SK-N-SH treated with all-trans-retinoic acid at 6 μM for 48 hours (cell line): ENCODE measurements at regions not wholly inside any gene's neighbourhood (a gene's known extent, or its start where the extent isn't known, plus 50 kb on each side); places are given as distances from the start of the nearest gene placed in this dataset.

Experiments
- ZFP3 ChIP-seq: fragments of 250-450 bp; sonication (Bioruptor Pico); IDR thresholded peaks from 2 replicates; pipeline ENCODE4 v1.5.0; 2020; ENCODE audit warnings: mild to moderate bottlenecking, moderate library complexity
- TF ChIP-seq, protein P1 (sequence below): fragments of 250-450 bp; sonication (Bioruptor Pico); IDR thresholded peaks from 2 replicates; pipeline ENCODE4 v1.8.0; 2020; ENCODE audit warnings: mild to moderate bottlenecking, moderate library complexity, borderline replicate concordance

DNA sequence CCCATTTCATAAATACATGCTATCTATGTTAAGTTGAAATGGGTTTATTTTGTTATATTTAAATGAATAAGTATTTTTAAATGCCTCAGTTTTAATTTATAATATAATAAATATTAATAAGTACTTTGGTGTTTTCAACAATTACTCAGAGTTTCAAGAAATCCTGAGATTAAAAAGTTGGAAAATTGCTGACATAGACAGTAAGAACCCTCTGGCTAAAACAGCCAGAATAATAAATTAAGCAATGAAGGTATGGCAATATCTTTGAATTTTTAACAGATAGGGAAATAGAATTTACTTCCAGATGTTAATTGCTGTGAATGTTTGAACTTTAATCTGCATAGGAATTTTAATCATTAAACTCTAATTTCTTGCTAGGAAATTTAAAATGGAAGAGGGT lies 83.6 kb downstream of the ZNF622 start:
- TF ChIP-seq, protein P1, sequence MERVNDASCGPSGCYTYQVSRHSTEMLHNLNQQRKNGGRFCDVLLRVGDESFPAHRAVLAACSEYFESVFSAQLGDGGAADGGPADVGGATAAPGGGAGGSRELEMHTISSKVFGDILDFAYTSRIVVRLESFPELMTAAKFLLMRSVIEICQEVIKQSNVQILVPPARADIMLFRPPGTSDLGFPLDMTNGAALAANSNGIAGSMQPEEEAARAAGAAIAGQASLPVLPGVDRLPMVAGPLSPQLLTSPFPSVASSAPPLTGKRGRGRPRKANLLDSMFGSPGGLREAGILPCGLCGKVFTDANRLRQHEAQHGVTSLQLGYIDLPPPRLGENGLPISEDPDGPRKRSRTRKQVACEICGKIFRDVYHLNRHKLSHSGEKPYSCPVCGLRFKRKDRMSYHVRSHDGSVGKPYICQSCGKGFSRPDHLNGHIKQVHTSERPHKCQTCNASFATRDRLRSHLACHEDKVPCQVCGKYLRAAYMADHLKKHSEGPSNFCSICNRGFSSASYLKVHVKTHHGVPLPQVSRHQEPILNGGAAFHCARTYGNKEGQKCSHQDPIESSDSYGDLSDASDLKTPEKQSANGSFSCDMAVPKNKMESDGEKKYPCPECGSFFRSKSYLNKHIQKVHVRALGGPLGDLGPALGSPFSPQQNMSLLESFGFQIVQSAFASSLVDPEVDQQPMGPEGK (CRISPR knock-in tag), result no peak
- no peak for TF ChIP-seq ZFP3 (CRISPR knock-in tag)
